ENCODE measurements at regions not wholly inside any gene's neighbourhood (a gene's known extent, or its start where the extent isn't known, plus 50 kb on each side); places are given as distances from the start of the nearest gene placed in this dataset.

DNA sequence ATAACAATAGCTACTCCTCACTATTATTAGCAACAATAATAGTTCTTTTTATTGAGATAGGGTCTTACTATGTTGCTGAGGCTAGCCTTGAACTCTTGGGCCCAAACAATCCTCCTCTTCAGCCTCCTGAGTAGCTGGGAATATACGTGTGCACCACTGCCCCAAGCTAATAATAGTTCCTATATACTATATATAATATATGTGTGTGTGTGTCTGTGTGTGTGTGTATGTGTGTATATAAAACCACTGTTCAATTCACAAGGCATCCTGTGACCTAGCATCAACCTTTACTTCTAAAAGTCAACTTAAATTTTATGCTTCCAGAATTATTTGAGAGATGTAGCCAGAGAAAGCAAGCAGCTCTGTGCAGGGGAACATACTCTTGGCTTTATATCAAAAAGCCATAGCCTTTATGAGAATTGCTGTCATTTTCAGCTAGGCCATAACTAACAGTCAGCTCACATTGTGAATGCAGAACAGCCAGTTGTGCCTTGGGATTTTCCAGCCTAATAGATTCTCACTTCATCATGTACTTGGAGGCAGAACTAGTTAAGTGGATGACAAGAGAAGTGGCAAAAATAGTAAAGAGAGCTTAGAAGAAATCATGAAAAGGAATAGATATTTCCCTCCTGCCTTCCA is 665.5 kb downstream of the NYAP2 start:
- DNase-seq, result no peak
- H3K4me1 Mint-ChIP-seq, result no peaks in the 10 kb centered on the region
- no peak overlapping the region for H3K27ac Mint-ChIP-seq
- no peaks in the 10 kb centered on the region for H3K9me3 Mint-ChIP-seq
- H3K4me3 Mint-ChIP-seq, result no peak overlapping the region
- no peaks in the 10 kb centered on the region for H3K27me3 Mint-ChIP-seq
- H3K36me3 Mint-ChIP-seq (ENCODE audit: low read depth), result no peaks in the 10 kb centered on the region
- no peak for ATAC-seq

- DNase-seq, result no peak
- no peak for ATAC-seq
- Mint-ChIP-seq H3K27ac (no peak overlapping the region), H3K4me3 (no peak overlapping the region), H3K36me3 (ENCODE audit: low read depth) (no peaks in the 10 kb centered on the region), H3K4me1 (no peaks in the 10 kb centered on the region), H3K9me3 (no peaks in the 10 kb centered on the region), H3K27me3 (no peaks in the 10 kb centered on the region)
Observed at GRCh38 chr2:226063704-226064440, 664.4 kb downstream of the NYAP2 start.

- Mint-ChIP-seq H3K36me3 (ENCODE audit: low read depth) (no peaks in the 10 kb centered on the region), H3K4me3 (no peak overlapping the region), H3K27ac (no peak overlapping the region), H3K9me3 (no peaks in the 10 kb centered on the region), H3K4me1 (no peaks in the 10 kb centered on the region), H3K27me3 (peaks cover 4% of the 10 kb centered on the region)
- ATAC-seq (no peak), DNase-seq (no peak)
Observed at GRCh38 chr2:226059961-226060627, 660.6 kb downstream of the NYAP2 start.

GRCh38 chr2:226057914-226058313 is 658.4 kb downstream of the NYAP2 start:
- Mint-ChIP-seq H3K36me3 (ENCODE audit: low read depth) (no peaks in the 10 kb centered on the region), H3K9me3 (no peaks in the 10 kb centered on the region), H3K27me3 (peaks cover 4% of the 10 kb centered on the region), H3K4me3 (no peak overlapping the region), H3K27ac (no peak overlapping the region), H3K4me1 (no peaks in the 10 kb centered on the region)
- ATAC-seq, result no peak
- DNase-seq, result no peak

DNA sequence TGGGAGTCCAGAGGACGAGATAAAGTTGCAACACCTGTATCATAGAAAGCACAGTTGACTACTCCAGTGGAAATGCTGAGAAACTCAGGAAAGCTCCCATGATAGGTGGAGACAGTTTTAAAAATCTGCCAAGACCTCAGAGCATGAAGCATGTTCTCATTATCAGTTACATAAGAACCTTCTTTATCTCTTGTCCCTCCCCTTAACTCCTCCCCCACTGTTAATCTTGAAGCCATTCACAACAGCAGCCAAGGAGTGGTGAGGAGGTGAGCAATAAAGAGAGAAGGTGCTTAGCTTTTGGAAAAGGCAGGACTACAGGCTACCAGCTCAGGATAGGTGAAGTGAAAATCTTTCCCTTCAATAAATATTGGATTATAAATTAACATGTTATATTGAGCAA is 657.9 kb downstream of the NYAP2 start:
- H3K9me3 Mint-ChIP-seq, result no peaks in the 10 kb centered on the region
- ATAC-seq, result no peak
- no peak overlapping the region for H3K4me3 Mint-ChIP-seq
- H3K36me3 Mint-ChIP-seq (ENCODE audit: low read depth), result no peaks in the 10 kb centered on the region
- no peak for DNase-seq
- H3K27me3 Mint-ChIP-seq, result peaks cover 4% of the 10 kb centered on the region
- H3K27ac Mint-ChIP-seq, result no peak overlapping the region
- H3K4me1 Mint-ChIP-seq, result no peaks in the 10 kb centered on the region

GRCh38 chr2:226052772-226053416 is 653.4 kb downstream of the NYAP2 start:
- Mint-ChIP-seq H3K36me3 (ENCODE audit: low read depth) (no peaks in the 10 kb centered on the region), H3K27me3 (peaks cover 11% of the 10 kb centered on the region), H3K4me3 (no peak overlapping the region), H3K4me1 (no peaks in the 10 kb centered on the region), H3K9me3 (no peaks in the 10 kb centered on the region), H3K27ac (no peak overlapping the region)
- ATAC-seq, result no peak
- no peak for DNase-seq

GRCh38 chr2:226050822-226051221 is 651.3 kb downstream of the NYAP2 start:
- Mint-ChIP-seq H3K4me1 (no peaks in the 10 kb centered on the region), H3K27ac (no peak overlapping the region), H3K4me3 (no peak overlapping the region), H3K27me3 (peaks cover 7% of the 10 kb centered on the region), H3K36me3 (ENCODE audit: low read depth) (no peaks in the 10 kb centered on the region), H3K9me3 (no peaks in the 10 kb centered on the region)
- DNase-seq (no peak), ATAC-seq (no peak)

GRCh38 chr2:226048611-226049010 is 649.1 kb downstream of the NYAP2 start:
- H3K9me3 Mint-ChIP-seq, result no peaks in the 10 kb centered on the region
- H3K27me3 Mint-ChIP-seq, result peaks cover 11% of the 10 kb centered on the region
- H3K4me1 Mint-ChIP-seq, result no peaks in the 10 kb centered on the region
- ATAC-seq (no peak), DNase-seq (no peak)
- no peak overlapping the region for H3K27ac Mint-ChIP-seq
- no peaks in the 10 kb centered on the region for H3K36me3 Mint-ChIP-seq (ENCODE audit: low read depth)
- no peak overlapping the region for H3K4me3 Mint-ChIP-seq

- H3K36me3 Mint-ChIP-seq (ENCODE audit: low read depth), result no peaks in the 10 kb centered on the region
- DNase-seq (no peak), ATAC-seq (no peak)
- H3K9me3 Mint-ChIP-seq, result no peaks in the 10 kb centered on the region
- peaks cover 14% of the 10 kb centered on the region for H3K27me3 Mint-ChIP-seq
- no peaks in the 10 kb centered on the region for H3K4me1 Mint-ChIP-seq
- H3K27ac Mint-ChIP-seq, result no peak overlapping the region
- no peak overlapping the region for H3K4me3 Mint-ChIP-seq
Observed at GRCh38 chr2:226045080-226045479, 645.6 kb downstream of the NYAP2 start.

DNA sequence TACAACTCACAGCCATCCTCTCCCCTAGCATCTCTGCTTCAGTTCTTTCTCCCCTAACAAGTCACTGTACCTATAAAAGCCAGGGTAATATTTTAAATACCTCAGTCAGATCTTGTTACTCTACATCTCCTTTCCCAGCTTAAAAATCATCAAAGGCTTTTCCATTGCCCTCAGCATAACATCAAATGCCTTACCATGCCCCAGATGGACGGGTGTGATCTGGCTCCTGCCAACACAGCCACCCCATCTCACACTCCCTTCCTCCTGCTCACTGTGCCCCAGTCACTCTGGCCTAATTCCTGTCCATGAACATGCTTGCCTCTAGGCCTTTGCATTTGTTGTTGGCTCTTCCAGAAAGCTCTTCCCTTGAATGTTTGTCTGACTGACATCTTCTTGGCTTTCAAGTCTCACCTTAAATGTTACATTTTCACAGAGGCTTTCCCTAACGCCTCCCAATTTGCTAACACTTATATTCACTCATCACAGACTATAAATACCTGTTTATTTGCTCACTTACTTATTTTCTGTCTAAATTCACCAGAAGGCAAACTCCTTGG is 640.9 kb downstream of the NYAP2 start:
- no peak for ATAC-seq
- Mint-ChIP-seq H3K4me3 (no peak overlapping the region), H3K9me3 (peaks cover 11% of the 10 kb centered on the region), H3K4me1 (no peaks in the 10 kb centered on the region), H3K27me3 (peaks cover 26% of the 10 kb centered on the region), H3K36me3 (ENCODE audit: low read depth) (no peaks in the 10 kb centered on the region), H3K27ac (peak overlapping the region; percentile 7)
- no peak for DNase-seq

DNA sequence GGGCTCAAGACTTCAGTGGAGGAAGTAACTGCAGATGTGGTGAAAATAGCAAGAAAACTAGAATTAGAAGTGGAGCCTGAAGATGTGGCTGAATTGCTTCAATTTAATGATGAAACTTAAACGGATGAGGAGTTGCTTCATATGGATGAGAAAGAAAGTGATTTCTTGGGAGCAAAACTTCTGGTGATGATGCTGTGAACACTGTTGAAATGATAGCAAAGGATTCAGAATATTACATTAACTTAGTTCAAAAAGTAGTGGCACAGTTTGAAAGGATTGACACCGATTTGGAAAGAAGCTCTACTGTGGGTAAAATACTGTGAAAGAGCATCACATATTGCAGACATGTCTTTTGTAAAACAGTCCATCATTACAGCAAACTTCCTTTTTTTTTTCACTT is 638.0 kb downstream of the NYAP2 start:
- H3K4me3 Mint-ChIP-seq, result no peak overlapping the region
- no peak for DNase-seq
- H3K27ac Mint-ChIP-seq, result no peak overlapping the region
- peaks cover under 1% of the 10 kb centered on the region for H3K4me1 Mint-ChIP-seq
- H3K27me3 Mint-ChIP-seq, result peaks cover 41% of the 10 kb centered on the region
- no peaks in the 10 kb centered on the region for H3K36me3 Mint-ChIP-seq (ENCODE audit: low read depth)
- ATAC-seq, result no peak
- H3K9me3 Mint-ChIP-seq, result peaks cover 11% of the 10 kb centered on the region

DNA sequence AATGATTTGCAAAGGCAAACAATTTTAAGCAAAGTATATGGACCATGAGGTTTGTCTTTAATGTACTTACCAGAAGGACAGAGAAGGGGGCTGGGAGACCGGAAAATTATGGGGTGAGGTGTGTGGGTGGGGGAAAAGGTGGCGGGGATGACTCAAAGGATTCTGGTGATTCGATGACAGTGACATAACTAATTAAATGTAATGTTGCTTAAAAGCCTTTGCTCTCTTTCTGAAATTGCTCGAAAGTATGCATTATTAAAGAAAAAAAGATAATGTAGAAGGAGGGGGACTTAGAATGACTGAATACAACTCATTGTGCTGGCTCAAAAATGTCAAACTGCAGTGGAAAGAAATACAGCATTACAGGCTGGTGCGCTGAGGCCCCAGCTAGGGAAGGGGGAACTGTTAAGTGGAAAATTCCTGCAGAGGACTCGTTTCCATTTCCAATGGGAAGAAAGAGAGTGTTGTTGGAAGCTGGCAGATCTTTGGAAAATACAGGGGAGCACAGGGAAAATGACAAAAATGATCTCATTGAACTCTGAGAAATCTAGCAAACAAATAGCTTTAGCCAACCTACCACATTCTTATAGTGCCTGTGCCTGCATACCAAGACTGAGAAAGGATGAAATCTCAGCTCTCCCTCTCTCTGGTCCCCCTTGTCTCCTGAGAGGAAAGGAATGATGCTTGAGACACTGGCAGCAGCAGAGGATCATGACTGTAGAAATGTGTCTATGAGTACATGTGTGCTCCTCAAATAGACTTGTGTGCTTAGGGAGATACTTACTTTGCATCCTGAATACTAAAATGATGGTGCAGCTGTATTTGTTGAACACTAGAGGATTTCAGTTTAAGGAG is 632.4 kb downstream of the NYAP2 start:
- Mint-ChIP-seq H3K36me3 (ENCODE audit: low read depth) (no peaks in the 10 kb centered on the region), H3K4me3 (peak overlapping the region; percentile 75), H3K27ac (peak overlapping the region; percentile 81), H3K4me1 (peaks cover 29% of the 10 kb centered on the region), H3K9me3 (peaks cover 6% of the 10 kb centered on the region), H3K27me3 (peaks cover 34% of the 10 kb centered on the region)
- DNase-seq (peak; percentile 67), ATAC-seq (peak; percentile 80)

DNA sequence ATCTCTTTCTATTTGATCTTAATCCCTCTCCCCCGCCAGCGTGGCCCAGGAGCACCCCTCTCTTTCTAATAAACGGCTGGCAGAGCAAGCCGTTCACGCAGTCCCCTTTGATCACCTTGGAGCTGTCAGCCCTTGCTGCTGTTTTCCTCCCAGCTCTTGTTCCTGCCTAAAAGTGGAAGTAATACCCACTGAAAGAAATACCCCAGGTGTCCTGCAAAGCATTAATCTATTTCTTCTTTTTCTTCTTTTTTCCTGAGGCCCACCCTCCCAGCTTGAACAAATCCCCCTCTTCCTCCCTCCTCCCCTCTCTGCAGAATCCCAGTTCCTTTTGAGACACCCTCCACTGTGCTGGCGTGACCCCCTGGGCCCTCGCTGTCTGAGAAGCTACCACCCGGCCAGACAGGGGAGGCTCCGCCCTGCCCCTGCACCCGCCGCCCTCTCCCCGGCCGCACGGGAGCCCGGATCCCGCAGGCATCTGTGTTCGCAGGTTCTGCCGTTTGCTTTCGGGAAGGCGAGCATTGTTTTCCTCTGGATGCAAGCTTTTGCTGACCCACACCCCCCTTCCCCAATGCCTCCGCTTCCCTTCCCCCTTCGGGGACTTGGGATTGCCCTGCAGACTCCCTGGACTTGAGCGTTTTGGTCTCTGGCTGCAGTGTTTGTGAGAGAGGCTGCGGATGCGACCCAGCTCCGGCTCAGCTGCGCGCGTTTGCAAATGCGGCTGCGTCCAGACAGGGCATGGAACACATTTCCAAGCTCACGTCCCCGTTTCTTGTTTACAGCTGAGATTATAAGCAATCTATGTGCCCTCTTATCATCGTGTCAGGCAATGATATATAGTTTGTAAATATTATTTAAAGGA is 631.5 kb downstream of the NYAP2 start:
- peak; percentile 40 for DNase-seq
- Mint-ChIP-seq H3K9me3 (peaks cover 10% of the 10 kb centered on the region), H3K27me3 (peaks cover 34% of the 10 kb centered on the region), H3K27ac (peak overlapping the region; percentile 81), H3K36me3 (ENCODE audit: low read depth) (no peaks in the 10 kb centered on the region), H3K4me3 (peak overlapping the region; percentile 75), H3K4me1 (peaks cover 33% of the 10 kb centered on the region)
- ATAC-seq, result peak; percentile 72

Data from activated naive CD8-positive, alpha-beta T cell treated with anti-CD3 and anti-CD28 coated beads, Interleukin-2, amount 50 U/mL, for 24 hours (primary cell).